Caco-2 (cell line): ENCODE measurements at regions not wholly inside any gene's neighbourhood (a gene's known extent, or its start where the extent isn't known, plus 50 kb on each side); places are given as distances from the start of the nearest gene placed in this dataset.

ENCODE experiments used
- BruUV-seq: library from RNA; stranded (reverse); fragments of 400-500 nt; replicated peaks from 2 replicates; lab custom pipeline; 2021; lab: Mats Ljungman, UMichigan
- CTCF ChIA-PET: fragments of 300-600 bp; sonication (Branson Sonifier 250); formaldehyde crosslinking; loops from one replicate; lab custom pipeline; 2022; ENCODE audit warnings: antibody characterized with exemption; lab: Charles Lee
- POLR2A ChIA-PET: fragments of 300-600 bp; sonication (Branson Sonifier 250); formaldehyde crosslinking; loops from one replicate; lab custom pipeline; 2022; ENCODE audit warnings: antibody characterized with exemption; lab: Charles Lee
- DNase-seq, 2 experiments: peaks; one replicate each; pipeline versions ENCODE4 v3.0.0 to v3.0.0-alpha.2; 2020 to 2022
- H3K27me3 ChIP-seq: replicated peaks from 2 replicates; pipeline ENCODE4 v1.6.0; 2011; ENCODE audit warnings: low read length; ENCODE audit not compliant: control insufficient read depth, insufficient read depth
- H3K36me3 ChIP-seq: 2 replicates; pipeline ENCODE4 v1.5.1; 2011; ENCODE audit warnings: low read length; ENCODE audit not compliant: control insufficient read depth, insufficient read depth
- H3K4me1 ChIP-seq: fragments of 250-450 bp; sonication (Bioruptor Pico); 2 replicates; pipeline ENCODE4 v1.5.1; 2020; ENCODE audit warnings: mild to moderate bottlenecking
- H3K4me3 ChIP-seq: 2 replicates; pipeline ENCODE4 v1.5.1; 2011; ENCODE audit warnings: low read depth, mild to moderate bottlenecking, control low read depth, low read length
- H3K9me3 ChIP-seq: fragments of 250-450 bp; sonication (Bioruptor Pico); 2 replicates; pipeline ENCODE4 v1.5.1; 2020; ENCODE audit warnings: mild to moderate bottlenecking, moderate library complexity
- H3K27ac Mint-ChIP-seq: one replicate; pipeline ENCODE4 v1.8.0; 2022; ENCODE audit warnings: mixed read lengths; ENCODE audit not compliant: unreplicated experiment
- H3K27me3 Mint-ChIP-seq: one replicate; pipeline ENCODE4 v1.8.0; 2022; ENCODE audit warnings: mixed read lengths; ENCODE audit not compliant: insufficient read depth, unreplicated experiment
- H3K36me3 Mint-ChIP-seq: one replicate; pipeline ENCODE4 v1.8.0; 2022; ENCODE audit warnings: mild to moderate bottlenecking, mixed read lengths; ENCODE audit not compliant: insufficient read depth, unreplicated experiment
- H3K4me1 Mint-ChIP-seq: one replicate; pipeline ENCODE4 v1.8.0; 2022; ENCODE audit warnings: low read depth, mixed read lengths; ENCODE audit not compliant: unreplicated experiment
- H3K4me3 Mint-ChIP-seq: one replicate; pipeline ENCODE4 v1.8.0; 2022; ENCODE audit warnings: mild to moderate bottlenecking, moderate library complexity, mixed read lengths; ENCODE audit not compliant: unreplicated experiment
- H3K9me3 Mint-ChIP-seq: one replicate; pipeline ENCODE4 v1.8.0; 2022; ENCODE audit warnings: mixed read lengths; ENCODE audit not compliant: unreplicated experiment
- CTCF ChIP-seq, 2 experiments: fragments of 200-600 bp in 1 of 2; IDR thresholded peaks; 1 replicate in 1 of 2; 2 replicates in 1 of 2; pipeline versions ENCODE4 v1.5.1 to v1.8.0; 2011 to 2022; ENCODE audit warnings: antibody characterized with exemption in 1 of 2, control low read depth in 1 of 2, inconsistent platforms in 1 of 2, low read depth in 1 of 2, low read length in 1 of 2, mild to moderate bottlenecking in 1 of 2, moderate library complexity in 1 of 2; ENCODE audit not compliant: insufficient read depth in 1 of 2, severe bottlenecking in 1 of 2, unreplicated experiment in 1 of 2
- intact Hi-C: fragments of 100-400 bp; cut with micrococcal nuclease; formaldehyde crosslinking; loops from one replicate; pipeline ENCODE4 v1.10.0; 2022; ENCODE audit not compliant: unreplicated experiment

GRCh38 chr2:171617981-171618380, 69.3 kb upstream of the DYNC1I2 start:
- Mint-ChIP-seq H3K4me3 (no peak overlapping the region), H3K27ac (no peak overlapping the region), H3K9me3 (no peaks in the 10 kb centered on the region), H3K4me1 (no peaks in the 10 kb centered on the region), H3K27me3 (no peaks in the 10 kb centered on the region), H3K36me3 (no peaks in the 10 kb centered on the region)
- Histone ChIP-seq H3K4me1 (no peaks in the 10 kb centered on the region), H3K36me3 (no peaks in the 10 kb centered on the region), H3K4me3 (no peak overlapping the region), H3K9me3 (no peaks in the 10 kb centered on the region), H3K27me3 (no peaks in the 10 kb centered on the region; the same call in 1 of the 2 replicates)
- TF ChIP-seq CTCF (IDR thresholded peaks at IDR 0.05; ENCODE audit: insufficient read depth in 1 of 2, low read depth in 1 of 2, low read length in 1 of 2, severe bottlenecking in 1 of 2, unreplicated experiment in 1 of 2), result no peak
- CTCF ChIA-PET, result no interaction called here
- intact Hi-C loops, result no loop called here
- DNase-seq, result no peak
- POLR2A ChIA-PET, result no interaction called here
- BruUV-seq, result no TSS peak

GRCh38 chr2:171625006-171625405, 62.3 kb upstream of the DYNC1I2 start:
- Mint-ChIP-seq H3K27me3 (no peaks in the 10 kb centered on the region), H3K4me3 (no peak overlapping the region), H3K36me3 (no peaks in the 10 kb centered on the region), H3K9me3 (peaks cover 9% of the 10 kb centered on the region), H3K27ac (no peak overlapping the region), H3K4me1 (no peaks in the 10 kb centered on the region)
- Histone ChIP-seq H3K4me3 (no peak overlapping the region), H3K4me1 (no peaks in the 10 kb centered on the region), H3K9me3 (peaks cover 27% of the 10 kb centered on the region), H3K36me3 (no peaks in the 10 kb centered on the region), H3K27me3 (no peaks in the 10 kb centered on the region; the same call in 1 of the 2 replicates)
- CTCF ChIA-PET, result no interaction called here
- intact Hi-C loops, result no loop called here
- no peak for DNase-seq
- BruUV-seq, result no TSS peak
- POLR2A ChIA-PET, result no interaction called here
- no peak for TF ChIP-seq CTCF (IDR thresholded peaks at IDR 0.05; ENCODE audit: insufficient read depth in 1 of 2, low read depth in 1 of 2, low read length in 1 of 2, severe bottlenecking in 1 of 2, unreplicated experiment in 1 of 2)

GRCh38 chr2:171626949-171627348, 60.3 kb upstream of the DYNC1I2 start:
- Mint-ChIP-seq H3K9me3 (peaks cover 29% of the 10 kb centered on the region), H3K27ac (no peak overlapping the region), H3K4me3 (no peak overlapping the region), H3K27me3 (no peaks in the 10 kb centered on the region), H3K4me1 (no peaks in the 10 kb centered on the region), H3K36me3 (peaks cover 4% of the 10 kb centered on the region)
- Histone ChIP-seq H3K4me1 (no peaks in the 10 kb centered on the region), H3K27me3 (no peaks in the 10 kb centered on the region), H3K4me3 (no peak overlapping the region), H3K9me3 (peaks cover 34% of the 10 kb centered on the region), H3K36me3 (no peaks in the 10 kb centered on the region)
- intact Hi-C loops, result no loop called here
- ChIA-PET POLR2A (no interaction called here), CTCF (no interaction called here)
- no TSS peak for BruUV-seq
- DNase-seq, result no peak
- no peak for TF ChIP-seq CTCF (IDR thresholded peaks at IDR 0.05; ENCODE audit: insufficient read depth in 1 of 2, low read depth in 1 of 2, low read length in 1 of 2, severe bottlenecking in 1 of 2, unreplicated experiment in 1 of 2)
